ENCODE measurements at regions not wholly inside any gene's neighbourhood (a gene's known extent, or its start where the extent isn't known, plus 50 kb on each side); places are given as distances from the start of the nearest gene placed in this dataset.

DNA sequence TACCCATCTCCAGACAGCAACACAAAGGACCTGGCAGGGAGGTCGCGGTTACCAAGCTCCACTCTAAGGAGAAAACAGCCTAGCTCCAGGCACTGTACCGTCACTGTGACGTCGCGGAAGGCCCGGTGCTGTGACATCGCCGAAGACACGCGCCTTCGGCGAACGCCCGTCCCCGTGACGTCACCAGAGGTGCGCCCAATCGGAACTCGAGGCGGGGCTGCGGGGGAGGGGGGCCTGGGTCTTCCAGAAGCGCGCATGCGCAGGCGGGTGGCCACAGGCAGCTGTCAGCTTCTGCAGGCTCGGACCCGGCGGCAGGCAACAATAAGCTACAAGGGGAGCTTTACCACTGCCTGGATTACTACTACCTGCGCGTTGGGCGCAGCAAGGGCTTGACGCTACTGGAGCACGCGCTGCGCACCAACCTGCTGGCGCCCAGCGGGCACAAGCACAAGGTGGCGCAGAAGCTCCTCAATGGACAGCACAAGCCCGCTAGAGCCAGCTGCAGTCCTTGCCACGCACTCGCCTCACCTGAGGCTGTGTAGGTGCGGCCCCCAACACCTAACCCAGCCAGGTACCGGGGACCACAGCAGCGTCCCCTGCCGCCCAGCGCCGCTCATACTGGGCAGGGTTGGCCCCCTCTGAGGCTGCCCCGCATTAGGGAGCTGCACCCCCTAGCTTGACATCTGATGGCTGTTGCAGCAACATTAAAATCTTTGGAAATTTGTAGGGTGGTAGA is 208.4 kb downstream of the TPST1 start:
- peak overlapping the region; percentile 47 for H3K4me3 ChIP-seq
- H3K27me3 ChIP-seq: no peaks in the 10 kb centered on the region
- peaks cover 12% of the 10 kb centered on the region for H3K4me1 ChIP-seq
- peak; percentile 78 to 85 for DNase-seq (ENCODE audit: low spot score in 2 of 2)
- no peak overlapping the region for H3K27ac ChIP-seq
- no peak for TF ChIP-seq POLR2AphosphoS5 (IDR thresholded peaks at IDR 0.05)
- TF ChIP-seq, protein P1, sequence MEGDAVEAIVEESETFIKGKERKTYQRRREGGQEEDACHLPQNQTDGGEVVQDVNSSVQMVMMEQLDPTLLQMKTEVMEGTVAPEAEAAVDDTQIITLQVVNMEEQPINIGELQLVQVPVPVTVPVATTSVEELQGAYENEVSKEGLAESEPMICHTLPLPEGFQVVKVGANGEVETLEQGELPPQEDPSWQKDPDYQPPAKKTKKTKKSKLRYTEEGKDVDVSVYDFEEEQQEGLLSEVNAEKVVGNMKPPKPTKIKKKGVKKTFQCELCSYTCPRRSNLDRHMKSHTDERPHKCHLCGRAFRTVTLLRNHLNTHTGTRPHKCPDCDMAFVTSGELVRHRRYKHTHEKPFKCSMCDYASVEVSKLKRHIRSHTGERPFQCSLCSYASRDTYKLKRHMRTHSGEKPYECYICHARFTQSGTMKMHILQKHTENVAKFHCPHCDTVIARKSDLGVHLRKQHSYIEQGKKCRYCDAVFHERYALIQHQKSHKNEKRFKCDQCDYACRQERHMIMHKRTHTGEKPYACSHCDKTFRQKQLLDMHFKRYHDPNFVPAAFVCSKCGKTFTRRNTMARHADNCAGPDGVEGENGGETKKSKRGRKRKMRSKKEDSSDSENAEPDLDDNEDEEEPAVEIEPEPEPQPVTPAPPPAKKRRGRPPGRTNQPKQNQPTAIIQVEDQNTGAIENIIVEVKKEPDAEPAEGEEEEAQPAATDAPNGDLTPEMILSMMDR (IDR thresholded peaks at IDR 0.05): peak in 1 of 2 donors; percentile 34
- 16% methylated on average over 18 of the region's 49 CpGs for WGBS
- H3K9me3 ChIP-seq: no peaks in the 10 kb centered on the region
- peaks cover 18% of the 10 kb centered on the region for H3K36me3 ChIP-seq

DNA sequence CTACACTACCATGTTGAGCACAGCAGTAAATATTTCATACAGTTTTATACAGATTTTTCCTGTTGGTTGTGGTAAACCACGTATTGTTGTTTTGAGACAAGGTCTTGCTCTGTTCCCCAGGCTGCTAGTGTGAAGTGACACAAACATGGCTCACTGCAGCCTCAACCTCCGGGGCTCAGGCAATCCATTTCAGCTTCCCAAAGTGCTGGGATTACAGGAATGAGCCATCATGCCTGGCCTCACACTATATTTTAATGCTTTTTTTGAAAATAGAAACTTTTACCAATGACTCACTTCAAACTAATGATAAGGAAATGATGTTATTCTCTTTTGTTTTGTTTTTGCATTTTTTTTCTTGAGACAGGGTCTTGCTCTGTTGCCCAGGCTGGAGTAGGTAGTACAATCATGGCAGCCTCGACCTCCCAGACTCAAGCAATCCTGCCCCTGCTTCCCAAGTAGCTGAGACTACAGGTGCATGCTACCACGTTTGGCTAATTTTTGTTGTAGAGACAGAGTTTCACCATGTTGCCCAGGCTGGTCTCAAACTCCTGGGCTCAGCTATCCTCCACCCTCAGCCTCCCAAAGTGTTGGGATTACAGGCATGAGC is 210.6 kb downstream of the TPST1 start:
- no peaks in the 10 kb centered on the region for H3K27me3 ChIP-seq
- peaks cover 12% of the 10 kb centered on the region for H3K4me1 ChIP-seq
- WGBS: 87% methylated on average over 4 of the region's 4 CpGs
- H3K27ac ChIP-seq: no peak overlapping the region
- TF ChIP-seq POLR2AphosphoS5 (IDR thresholded peaks at IDR 0.05) (no peak), POLR2A (IDR thresholded peaks at IDR 0.05) (no peak), EP300 (IDR thresholded peaks at IDR 0.05) (no peak)
- TF ChIP-seq, protein P1 (IDR thresholded peaks at IDR 0.05): no peak
- no peaks in the 10 kb centered on the region for H3K9me3 ChIP-seq
- no peak for DNase-seq (ENCODE audit: low spot score in 2 of 2)
- H3K36me3 ChIP-seq: no peaks in the 10 kb centered on the region
- H3K4me3 ChIP-seq: no peak overlapping the region

DNA sequence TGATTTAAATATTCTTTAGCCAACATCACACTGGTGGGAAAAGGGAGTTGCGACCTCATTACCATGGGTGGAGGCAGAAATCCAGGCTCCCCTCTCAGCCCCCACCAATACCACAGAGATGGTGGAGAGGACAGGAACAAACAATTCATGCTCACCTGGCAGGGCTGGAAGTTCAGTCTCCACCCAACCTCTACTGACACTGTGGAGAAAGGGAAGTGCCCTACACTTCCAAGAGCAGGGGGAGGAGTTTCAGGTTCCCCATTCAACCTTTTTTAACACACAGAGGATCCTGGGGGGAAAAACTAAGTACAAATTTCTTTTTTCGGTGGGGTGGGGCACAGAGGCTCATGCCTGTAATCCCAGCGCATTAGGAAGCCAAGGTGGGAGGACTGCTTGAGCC is 210.1 kb upstream of the KCTD7 start:
- Histone ChIP-seq H3K36me3 (no peaks in the 10 kb centered on the region), H3K4me1 (peaks cover 8% of the 10 kb centered on the region), H3K9me3 (no peaks in the 10 kb centered on the region), H3K4me3 (no peak overlapping the region), H3K27me3 (no peaks in the 10 kb centered on the region), H3K27ac (no peak overlapping the region)
- 90% methylated on average over 3 of the region's 3 CpGs for WGBS
- no peak for DNase-seq (ENCODE audit: low spot score in 2 of 2)
- no peak for TF ChIP-seq EP300 (IDR thresholded peaks at IDR 0.05)
- no peak for TF ChIP-seq POLR2AphosphoS5 (IDR thresholded peaks at IDR 0.05)
- TF ChIP-seq, protein P1 (IDR thresholded peaks at IDR 0.05): no peak
- TF ChIP-seq POLR2A (IDR thresholded peaks at IDR 0.05): no peak

DNA sequence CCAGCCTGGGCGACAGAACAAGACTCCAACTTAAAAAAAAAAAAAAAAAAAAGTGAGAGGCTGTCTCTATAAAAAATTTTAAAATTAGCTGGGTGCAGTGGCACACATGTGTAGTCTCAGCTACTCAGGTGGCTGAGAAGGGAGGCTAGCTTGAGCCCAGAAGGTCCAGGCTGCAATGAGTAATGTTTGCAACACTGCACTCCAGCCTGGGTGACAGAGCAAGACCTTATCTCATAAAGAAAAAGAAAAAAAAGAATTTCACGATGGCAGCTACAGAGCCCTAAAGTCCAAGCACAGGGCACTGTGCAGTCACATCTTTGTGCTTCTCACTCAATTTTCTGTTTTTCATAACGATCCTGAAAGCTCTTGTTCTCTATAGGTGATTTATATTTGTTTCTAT is 209.5 kb upstream of the KCTD7 start:
- Histone ChIP-seq H3K27ac (no peak overlapping the region), H3K9me3 (no peaks in the 10 kb centered on the region), H3K36me3 (no peaks in the 10 kb centered on the region), H3K4me1 (peaks cover under 1% of the 10 kb centered on the region), H3K27me3 (no peaks in the 10 kb centered on the region), H3K4me3 (no peak overlapping the region)
- DNase-seq (ENCODE audit: low spot score in 2 of 2): no peak
- TF ChIP-seq, protein P1 (IDR thresholded peaks at IDR 0.05): no peak
- TF ChIP-seq POLR2A (IDR thresholded peaks at IDR 0.05) (no peak), EP300 (IDR thresholded peaks at IDR 0.05) (no peak), POLR2AphosphoS5 (IDR thresholded peaks at IDR 0.05) (no peak)
- 88% methylated on average over 3 of the region's 3 CpGs for WGBS

DNA sequence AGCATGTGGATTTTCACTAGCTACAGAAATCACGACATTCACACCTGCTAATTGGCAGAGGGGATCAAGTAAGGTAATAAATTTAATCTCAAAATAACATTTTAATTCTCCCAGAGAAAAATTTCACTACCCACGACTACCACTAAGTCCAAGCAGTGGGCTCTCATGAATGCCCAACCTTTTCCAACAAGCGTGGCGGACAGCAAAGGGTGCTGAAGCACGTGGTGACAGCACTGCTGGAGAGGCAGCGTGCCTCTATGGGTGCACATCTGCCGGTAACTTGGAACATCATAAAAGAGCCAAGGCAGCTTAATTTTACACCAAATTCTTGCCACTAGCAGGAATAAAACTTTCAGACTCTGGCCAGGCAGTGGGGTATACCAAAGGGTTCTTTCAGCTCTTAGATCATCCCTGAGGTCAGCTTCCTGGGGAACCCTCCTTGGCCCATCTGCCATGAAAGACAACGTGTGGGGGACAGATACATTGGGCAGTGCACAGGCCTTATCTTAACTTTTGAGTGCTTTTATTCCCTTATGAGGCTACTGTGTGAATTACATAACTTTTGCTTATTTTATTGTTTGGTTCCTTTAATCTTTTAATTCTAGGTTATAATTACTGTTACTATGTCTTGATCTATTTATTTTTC is 206.7 kb upstream of the KCTD7 start:
- no peaks in the 10 kb centered on the region for H3K36me3 ChIP-seq
- H3K27me3 ChIP-seq: no peaks in the 10 kb centered on the region
- WGBS: 71% methylated on average over 8 of the region's 8 CpGs
- H3K27ac ChIP-seq: no peak overlapping the region
- no peaks in the 10 kb centered on the region for H3K4me1 ChIP-seq
- H3K9me3 ChIP-seq: no peaks in the 10 kb centered on the region
- no peak for DNase-seq (ENCODE audit: low spot score in 2 of 2)
- TF ChIP-seq EP300 (IDR thresholded peaks at IDR 0.05) (no peak), POLR2AphosphoS5 (IDR thresholded peaks at IDR 0.05) (no peak), POLR2A (IDR thresholded peaks at IDR 0.05) (no peak)
- TF ChIP-seq, protein P1 (IDR thresholded peaks at IDR 0.05): no peak
- H3K4me3 ChIP-seq: no peak overlapping the region

Data from suprapubic skin (tissue), 4 donors.